ENCODE measurements at regions not wholly inside any gene's neighbourhood (a gene's known extent, or its start where the extent isn't known, plus 50 kb on each side); places are given as distances from the start of the nearest gene placed in this dataset.

DNA sequence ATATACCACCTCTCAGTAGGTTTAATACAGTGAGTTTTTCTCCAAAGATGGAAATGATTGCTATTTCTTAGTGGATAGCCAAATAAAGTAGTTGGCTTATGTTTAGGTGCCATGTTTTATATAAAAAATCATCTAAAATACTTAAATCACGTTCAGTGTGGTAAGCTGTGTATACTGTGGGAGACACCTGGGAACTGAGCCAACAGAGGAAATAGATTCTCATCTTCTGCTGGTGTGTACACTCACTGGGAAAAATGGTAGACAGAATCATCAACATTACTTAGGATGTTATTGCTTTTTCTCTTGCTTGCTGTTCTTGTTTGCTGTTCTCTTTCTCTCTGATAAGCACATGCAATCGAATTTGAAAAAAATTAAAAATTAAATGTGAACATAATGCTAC is 112.6 kb upstream of the MB21D2 start (continued):
- TF ChIP-seq, protein P1, sequence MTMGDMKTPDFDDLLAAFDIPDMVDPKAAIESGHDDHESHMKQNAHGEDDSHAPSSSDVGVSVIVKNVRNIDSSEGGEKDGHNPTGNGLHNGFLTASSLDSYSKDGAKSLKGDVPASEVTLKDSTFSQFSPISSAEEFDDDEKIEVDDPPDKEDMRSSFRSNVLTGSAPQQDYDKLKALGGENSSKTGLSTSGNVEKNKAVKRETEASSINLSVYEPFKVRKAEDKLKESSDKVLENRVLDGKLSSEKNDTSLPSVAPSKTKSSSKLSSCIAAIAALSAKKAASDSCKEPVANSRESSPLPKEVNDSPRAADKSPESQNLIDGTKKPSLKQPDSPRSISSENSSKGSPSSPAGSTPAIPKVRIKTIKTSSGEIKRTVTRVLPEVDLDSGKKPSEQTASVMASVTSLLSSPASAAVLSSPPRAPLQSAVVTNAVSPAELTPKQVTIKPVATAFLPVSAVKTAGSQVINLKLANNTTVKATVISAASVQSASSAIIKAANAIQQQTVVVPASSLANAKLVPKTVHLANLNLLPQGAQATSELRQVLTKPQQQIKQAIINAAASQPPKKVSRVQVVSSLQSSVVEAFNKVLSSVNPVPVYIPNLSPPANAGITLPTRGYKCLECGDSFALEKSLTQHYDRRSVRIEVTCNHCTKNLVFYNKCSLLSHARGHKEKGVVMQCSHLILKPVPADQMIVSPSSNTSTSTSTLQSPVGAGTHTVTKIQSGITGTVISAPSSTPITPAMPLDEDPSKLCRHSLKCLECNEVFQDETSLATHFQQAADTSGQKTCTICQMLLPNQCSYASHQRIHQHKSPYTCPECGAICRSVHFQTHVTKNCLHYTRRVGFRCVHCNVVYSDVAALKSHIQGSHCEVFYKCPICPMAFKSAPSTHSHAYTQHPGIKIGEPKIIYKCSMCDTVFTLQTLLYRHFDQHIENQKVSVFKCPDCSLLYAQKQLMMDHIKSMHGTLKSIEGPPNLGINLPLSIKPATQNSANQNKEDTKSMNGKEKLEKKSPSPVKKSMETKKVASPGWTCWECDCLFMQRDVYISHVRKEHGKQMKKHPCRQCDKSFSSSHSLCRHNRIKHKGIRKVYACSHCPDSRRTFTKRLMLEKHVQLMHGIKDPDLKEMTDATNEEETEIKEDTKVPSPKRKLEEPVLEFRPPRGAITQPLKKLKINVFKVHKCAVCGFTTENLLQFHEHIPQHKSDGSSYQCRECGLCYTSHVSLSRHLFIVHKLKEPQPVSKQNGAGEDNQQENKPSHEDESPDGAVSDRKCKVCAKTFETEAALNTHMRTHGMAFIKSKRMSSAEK (CRISPR knock-in tag; IDR thresholded peaks at IDR 0.05; ENCODE audit: borderline replicate concordance): no peak
- TF ChIP-seq, protein P2, sequence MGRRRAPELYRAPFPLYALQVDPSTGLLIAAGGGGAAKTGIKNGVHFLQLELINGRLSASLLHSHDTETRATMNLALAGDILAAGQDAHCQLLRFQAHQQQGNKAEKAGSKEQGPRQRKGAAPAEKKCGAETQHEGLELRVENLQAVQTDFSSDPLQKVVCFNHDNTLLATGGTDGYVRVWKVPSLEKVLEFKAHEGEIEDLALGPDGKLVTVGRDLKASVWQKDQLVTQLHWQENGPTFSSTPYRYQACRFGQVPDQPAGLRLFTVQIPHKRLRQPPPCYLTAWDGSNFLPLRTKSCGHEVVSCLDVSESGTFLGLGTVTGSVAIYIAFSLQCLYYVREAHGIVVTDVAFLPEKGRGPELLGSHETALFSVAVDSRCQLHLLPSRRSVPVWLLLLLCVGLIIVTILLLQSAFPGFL (CRISPR knock-in tag; IDR thresholded peaks at IDR 0.05; ENCODE audit: borderline replicate concordance): no peak
- TF ChIP-seq, protein P3, sequence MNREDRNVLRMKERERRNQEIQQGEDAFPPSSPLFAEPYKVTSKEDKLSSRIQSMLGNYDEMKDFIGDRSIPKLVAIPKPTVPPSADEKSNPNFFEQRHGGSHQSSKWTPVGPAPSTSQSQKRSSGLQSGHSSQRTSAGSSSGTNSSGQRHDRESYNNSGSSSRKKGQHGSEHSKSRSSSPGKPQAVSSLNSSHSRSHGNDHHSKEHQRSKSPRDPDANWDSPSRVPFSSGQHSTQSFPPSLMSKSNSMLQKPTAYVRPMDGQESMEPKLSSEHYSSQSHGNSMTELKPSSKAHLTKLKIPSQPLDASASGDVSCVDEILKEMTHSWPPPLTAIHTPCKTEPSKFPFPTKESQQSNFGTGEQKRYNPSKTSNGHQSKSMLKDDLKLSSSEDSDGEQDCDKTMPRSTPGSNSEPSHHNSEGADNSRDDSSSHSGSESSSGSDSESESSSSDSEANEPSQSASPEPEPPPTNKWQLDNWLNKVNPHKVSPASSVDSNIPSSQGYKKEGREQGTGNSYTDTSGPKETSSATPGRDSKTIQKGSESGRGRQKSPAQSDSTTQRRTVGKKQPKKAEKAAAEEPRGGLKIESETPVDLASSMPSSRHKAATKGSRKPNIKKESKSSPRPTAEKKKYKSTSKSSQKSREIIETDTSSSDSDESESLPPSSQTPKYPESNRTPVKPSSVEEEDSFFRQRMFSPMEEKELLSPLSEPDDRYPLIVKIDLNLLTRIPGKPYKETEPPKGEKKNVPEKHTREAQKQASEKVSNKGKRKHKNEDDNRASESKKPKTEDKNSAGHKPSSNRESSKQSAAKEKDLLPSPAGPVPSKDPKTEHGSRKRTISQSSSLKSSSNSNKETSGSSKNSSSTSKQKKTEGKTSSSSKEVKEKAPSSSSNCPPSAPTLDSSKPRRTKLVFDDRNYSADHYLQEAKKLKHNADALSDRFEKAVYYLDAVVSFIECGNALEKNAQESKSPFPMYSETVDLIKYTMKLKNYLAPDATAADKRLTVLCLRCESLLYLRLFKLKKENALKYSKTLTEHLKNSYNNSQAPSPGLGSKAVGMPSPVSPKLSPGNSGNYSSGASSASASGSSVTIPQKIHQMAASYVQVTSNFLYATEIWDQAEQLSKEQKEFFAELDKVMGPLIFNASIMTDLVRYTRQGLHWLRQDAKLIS (CRISPR knock-in tag; IDR thresholded peaks at IDR 0.05; ENCODE audit: borderline replicate concordance): no peak
- TF ChIP-seq TCF7 (CRISPR knock-in tag; IDR thresholded peaks at IDR 0.05; ENCODE audit: low read depth) (no peak), NFE2L1 (CRISPR knock-in tag; IDR thresholded peaks at IDR 0.05) (no peak)

DNA sequence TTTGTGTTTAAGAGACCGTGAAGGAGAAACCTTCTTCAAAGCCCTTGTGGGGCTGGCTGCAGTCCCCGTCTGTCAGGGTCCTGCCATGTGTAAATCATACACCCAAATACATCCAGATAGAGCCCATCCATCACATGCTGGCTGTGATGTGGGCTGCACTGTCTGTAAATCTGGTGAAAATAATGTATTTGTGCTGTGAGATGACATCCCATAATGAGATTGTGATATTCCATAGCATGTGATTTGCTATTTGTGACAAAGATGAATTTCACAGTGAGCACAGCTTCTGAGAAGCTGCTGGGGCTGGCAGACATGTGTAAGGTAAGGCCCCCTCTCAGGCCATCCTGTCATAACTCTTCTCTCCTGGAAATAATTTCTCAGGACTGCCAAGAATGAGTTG is 114.3 kb upstream of the MB21D2 start:
- Mint-ChIP-seq H3K4me3 (no peak overlapping the region), H3K27ac (no peak overlapping the region), H3K4me1 (peaks cover 22% of the 10 kb centered on the region), H3K9me3 (no peaks in the 10 kb centered on the region), H3K36me3 (no peaks in the 10 kb centered on the region), H3K27me3 (ENCODE audit: low read depth) (no peaks in the 10 kb centered on the region)
- ChIA-PET CTCF (no interaction called here), POLR2A (no interaction called here)
- no peak for TF ChIP-seq ZNF416 (CRISPR knock-in tag; IDR thresholded peaks at IDR 0.05)
- no peak for TF ChIP-seq ZNF317 (CRISPR knock-in tag; IDR thresholded peaks at IDR 0.05; ENCODE audit: borderline replicate concordance, low read depth)
- TF ChIP-seq PRRX2 (CRISPR knock-in tag; IDR thresholded peaks at IDR 0.05): no peak
- TF ChIP-seq, protein P4, sequence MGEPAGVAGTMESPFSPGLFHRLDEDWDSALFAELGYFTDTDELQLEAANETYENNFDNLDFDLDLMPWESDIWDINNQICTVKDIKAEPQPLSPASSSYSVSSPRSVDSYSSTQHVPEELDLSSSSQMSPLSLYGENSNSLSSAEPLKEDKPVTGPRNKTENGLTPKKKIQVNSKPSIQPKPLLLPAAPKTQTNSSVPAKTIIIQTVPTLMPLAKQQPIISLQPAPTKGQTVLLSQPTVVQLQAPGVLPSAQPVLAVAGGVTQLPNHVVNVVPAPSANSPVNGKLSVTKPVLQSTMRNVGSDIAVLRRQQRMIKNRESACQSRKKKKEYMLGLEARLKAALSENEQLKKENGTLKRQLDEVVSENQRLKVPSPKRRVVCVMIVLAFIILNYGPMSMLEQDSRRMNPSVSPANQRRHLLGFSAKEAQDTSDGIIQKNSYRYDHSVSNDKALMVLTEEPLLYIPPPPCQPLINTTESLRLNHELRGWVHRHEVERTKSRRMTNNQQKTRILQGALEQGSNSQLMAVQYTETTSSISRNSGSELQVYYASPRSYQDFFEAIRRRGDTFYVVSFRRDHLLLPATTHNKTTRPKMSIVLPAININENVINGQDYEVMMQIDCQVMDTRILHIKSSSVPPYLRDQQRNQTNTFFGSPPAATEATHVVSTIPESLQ (CRISPR knock-in tag; IDR thresholded peaks at IDR 0.05): no peak
- no peak for TF ChIP-seq ZNF138 (CRISPR knock-in tag; conservative IDR thresholded peaks at IDR 0.05)
- no peak for TF ChIP-seq GABPB1 (CRISPR knock-in tag; IDR thresholded peaks at IDR 0.05)
- no peak for TF ChIP-seq ZNF423 (CRISPR knock-in tag; IDR thresholded peaks at IDR 0.05)
- no peak for TF ChIP-seq TCF7 (CRISPR knock-in tag; IDR thresholded peaks at IDR 0.05; ENCODE audit: low read depth)
- TF ChIP-seq, protein P5, sequence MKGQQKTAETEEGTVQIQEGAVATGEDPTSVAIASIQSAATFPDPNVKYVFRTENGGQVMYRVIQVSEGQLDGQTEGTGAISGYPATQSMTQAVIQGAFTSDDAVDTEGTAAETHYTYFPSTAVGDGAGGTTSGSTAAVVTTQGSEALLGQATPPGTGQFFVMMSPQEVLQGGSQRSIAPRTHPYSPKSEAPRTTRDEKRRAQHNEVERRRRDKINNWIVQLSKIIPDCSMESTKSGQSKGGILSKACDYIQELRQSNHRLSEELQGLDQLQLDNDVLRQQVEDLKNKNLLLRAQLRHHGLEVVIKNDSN (CRISPR knock-in tag; IDR thresholded peaks at IDR 0.05): no peak
- TF ChIP-seq, protein P2 (CRISPR knock-in tag; IDR thresholded peaks at IDR 0.05; ENCODE audit: borderline replicate concordance): no peak
- TF ChIP-seq ETV6 (CRISPR knock-in tag; IDR thresholded peaks at IDR 0.05): no peak
- TF ChIP-seq, protein P6, sequence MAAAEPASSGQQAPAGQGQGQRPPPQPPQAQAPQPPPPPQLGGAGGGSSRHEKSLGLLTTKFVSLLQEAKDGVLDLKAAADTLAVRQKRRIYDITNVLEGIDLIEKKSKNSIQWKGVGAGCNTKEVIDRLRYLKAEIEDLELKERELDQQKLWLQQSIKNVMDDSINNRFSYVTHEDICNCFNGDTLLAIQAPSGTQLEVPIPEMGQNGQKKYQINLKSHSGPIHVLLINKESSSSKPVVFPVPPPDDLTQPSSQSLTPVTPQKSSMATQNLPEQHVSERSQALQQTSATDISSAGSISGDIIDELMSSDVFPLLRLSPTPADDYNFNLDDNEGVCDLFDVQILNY (CRISPR knock-in tag; IDR thresholded peaks at IDR 0.05): no peak
- TF ChIP-seq TEAD4 (CRISPR knock-in tag; IDR thresholded peaks at IDR 0.05): no peak
- ATAC-seq (no peak), DNase-seq (ENCODE audit: low spot score) (no peak)
